Neural cell (in vitro differentiated cells): ENCODE measurements at regions not wholly inside any gene's neighbourhood (a gene's known extent, or its start where the extent isn't known, plus 50 kb on each side); places are given as distances from the start of the nearest gene placed in this dataset.

Experiments used
- EP300 ChIP-seq: fragments of 450-650 bp; conservative IDR thresholded peaks from 2 replicates; pipeline ENCODE4 v1.6.1; 2014; ENCODE audit warnings: antibody characterized with exemption, mild to moderate bottlenecking, moderate library complexity; ENCODE audit not compliant: poor library complexity, severe bottlenecking
- EZH2 ChIP-seq: fragments of 200-600, 300-800 bp; shearing (Covaris generic), sonication (generic); IDR thresholded peaks from 2 replicates; pipeline ENCODE4 v1.6.1; 2014; ENCODE audit warnings: antibody characterized with exemption, low read length, borderline replicate concordance, mild to moderate bottlenecking; ENCODE audit not compliant: insufficient read depth, poor library complexity, severe bottlenecking
- RAD21 ChIP-seq: fragments of 450-650 bp; conservative IDR thresholded peaks from 2 replicates; pipeline ENCODE4 v1.6.1; 2014; ENCODE audit warnings: antibody characterized with exemption, mild to moderate bottlenecking, moderate library complexity
- SMC3 ChIP-seq: fragments of 450-650 bp; conservative IDR thresholded peaks from 2 replicates; pipeline ENCODE4 v1.6.1; 2014; ENCODE audit warnings: antibody characterized with exemption, mild to moderate bottlenecking, moderate library complexity; ENCODE audit not compliant: poor library complexity
- TAF1 ChIP-seq: IDR thresholded peaks from 2 replicates; pipeline ENCODE4 v1.6.1; 2012; ENCODE audit warnings: low read depth
- TF ChIP-seq, protein P1 (sequence below): fragments of 450-650 bp; IDR thresholded peaks from 2 replicates; pipeline ENCODE4 v1.5.1; 2014; ENCODE audit warnings: antibody characterized with exemption, mild to moderate bottlenecking, moderate library complexity; ENCODE audit not compliant: poor library complexity, severe bottlenecking

DNA sequence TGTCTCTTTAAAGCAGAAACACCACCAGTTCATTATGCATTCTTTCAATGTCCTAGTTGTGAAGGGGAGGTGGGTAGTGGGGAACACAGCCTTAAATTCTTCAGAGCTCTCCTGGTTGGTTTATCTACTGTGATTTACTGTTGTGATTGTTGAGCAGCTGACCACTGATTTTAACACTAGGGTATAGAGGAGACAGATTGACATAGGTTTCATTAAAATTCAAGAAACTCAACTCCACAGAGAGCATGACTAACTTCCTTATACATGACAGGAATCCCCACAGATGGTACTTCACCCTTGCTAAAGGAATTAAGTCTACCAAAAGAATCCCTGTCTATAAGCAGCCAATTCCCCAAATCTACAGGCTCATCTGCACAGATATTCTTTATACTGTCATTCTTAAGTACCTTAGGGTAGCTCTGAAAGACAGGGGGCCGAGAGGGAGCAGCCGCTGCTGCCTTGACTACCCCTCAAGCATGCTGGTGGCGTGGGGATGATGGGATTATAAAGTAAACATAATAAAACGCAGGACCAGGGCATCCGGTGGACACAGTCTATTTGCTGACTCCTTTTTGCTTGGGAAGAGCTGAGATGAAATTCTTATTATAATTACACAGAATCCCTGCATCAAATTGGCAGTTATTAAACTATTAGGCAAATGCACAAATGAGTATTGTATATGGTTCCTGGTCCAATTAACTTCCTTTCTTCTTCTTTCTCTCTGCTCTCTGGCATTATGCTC, 1377.6 kb upstream of the PIK3C3 start:
- TF ChIP-seq SMC3, result no peak
- TF ChIP-seq, protein P1, sequence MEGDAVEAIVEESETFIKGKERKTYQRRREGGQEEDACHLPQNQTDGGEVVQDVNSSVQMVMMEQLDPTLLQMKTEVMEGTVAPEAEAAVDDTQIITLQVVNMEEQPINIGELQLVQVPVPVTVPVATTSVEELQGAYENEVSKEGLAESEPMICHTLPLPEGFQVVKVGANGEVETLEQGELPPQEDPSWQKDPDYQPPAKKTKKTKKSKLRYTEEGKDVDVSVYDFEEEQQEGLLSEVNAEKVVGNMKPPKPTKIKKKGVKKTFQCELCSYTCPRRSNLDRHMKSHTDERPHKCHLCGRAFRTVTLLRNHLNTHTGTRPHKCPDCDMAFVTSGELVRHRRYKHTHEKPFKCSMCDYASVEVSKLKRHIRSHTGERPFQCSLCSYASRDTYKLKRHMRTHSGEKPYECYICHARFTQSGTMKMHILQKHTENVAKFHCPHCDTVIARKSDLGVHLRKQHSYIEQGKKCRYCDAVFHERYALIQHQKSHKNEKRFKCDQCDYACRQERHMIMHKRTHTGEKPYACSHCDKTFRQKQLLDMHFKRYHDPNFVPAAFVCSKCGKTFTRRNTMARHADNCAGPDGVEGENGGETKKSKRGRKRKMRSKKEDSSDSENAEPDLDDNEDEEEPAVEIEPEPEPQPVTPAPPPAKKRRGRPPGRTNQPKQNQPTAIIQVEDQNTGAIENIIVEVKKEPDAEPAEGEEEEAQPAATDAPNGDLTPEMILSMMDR, result no peak
- TF ChIP-seq EZH2, result no peak
- no peak for TF ChIP-seq TAF1
- no peak for TF ChIP-seq RAD21
- TF ChIP-seq EP300, result no peak
